ENCODE measurements at regions not wholly inside any gene's neighbourhood (a gene's known extent, or its start where the extent isn't known, plus 50 kb on each side); places are given as distances from the start of the nearest gene placed in this dataset.

- TF ChIP-seq, protein P1, sequence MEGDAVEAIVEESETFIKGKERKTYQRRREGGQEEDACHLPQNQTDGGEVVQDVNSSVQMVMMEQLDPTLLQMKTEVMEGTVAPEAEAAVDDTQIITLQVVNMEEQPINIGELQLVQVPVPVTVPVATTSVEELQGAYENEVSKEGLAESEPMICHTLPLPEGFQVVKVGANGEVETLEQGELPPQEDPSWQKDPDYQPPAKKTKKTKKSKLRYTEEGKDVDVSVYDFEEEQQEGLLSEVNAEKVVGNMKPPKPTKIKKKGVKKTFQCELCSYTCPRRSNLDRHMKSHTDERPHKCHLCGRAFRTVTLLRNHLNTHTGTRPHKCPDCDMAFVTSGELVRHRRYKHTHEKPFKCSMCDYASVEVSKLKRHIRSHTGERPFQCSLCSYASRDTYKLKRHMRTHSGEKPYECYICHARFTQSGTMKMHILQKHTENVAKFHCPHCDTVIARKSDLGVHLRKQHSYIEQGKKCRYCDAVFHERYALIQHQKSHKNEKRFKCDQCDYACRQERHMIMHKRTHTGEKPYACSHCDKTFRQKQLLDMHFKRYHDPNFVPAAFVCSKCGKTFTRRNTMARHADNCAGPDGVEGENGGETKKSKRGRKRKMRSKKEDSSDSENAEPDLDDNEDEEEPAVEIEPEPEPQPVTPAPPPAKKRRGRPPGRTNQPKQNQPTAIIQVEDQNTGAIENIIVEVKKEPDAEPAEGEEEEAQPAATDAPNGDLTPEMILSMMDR (IDR thresholded peaks at IDR 0.05): no peak
- TF ChIP-seq POLR2A (IDR thresholded peaks at IDR 0.05) (no peak), POLR2AphosphoS5 (IDR thresholded peaks at IDR 0.05) (no peak), EP300 (IDR thresholded peaks at IDR 0.05) (no peak)
These were observed 487.8 kb downstream of the KCNH5 start for GRCh38 chr14:62557416-62557815.
